Astrocyte (in vitro differentiated cells and primary cell): ENCODE measurements at regions not wholly inside any gene's neighbourhood (a gene's known extent, or its start where the extent isn't known, plus 50 kb on each side); places are given as distances from the start of the nearest gene placed in this dataset.

Source experiments
- DNase-seq: peaks from one replicate; pipeline ENCODE4 v3.0.0-alpha.2; 2010; ENCODE audit warnings: low read depth
- FAIRE-seq: peaks from 2 replicates; lab custom pipeline; 2011; peaks lifted over from hg19 to GRCh38; lab: Jason Lieb, UNC
- H2AFZ ChIP-seq: 2 replicates; pipeline ENCODE4 v1.6.0; 2012; ENCODE audit warnings: low read depth, low read length, inconsistent platforms
- H3K27ac ChIP-seq: 2 replicates; pipeline ENCODE4 v1.5.1; 2011; ENCODE audit warnings: low read depth, low read length, inconsistent platforms
- H3K27me3 ChIP-seq: 2 replicates; pipeline ENCODE4 v1.6.0; 2011; ENCODE audit warnings: low read length, inconsistent platforms; ENCODE audit not compliant: insufficient read depth
- H3K36me3 ChIP-seq: 2 replicates; pipeline ENCODE4 v1.5.1; 2011; ENCODE audit warnings: low read length, inconsistent platforms; ENCODE audit not compliant: insufficient read depth
- H3K4me1 ChIP-seq: 2 replicates; pipeline ENCODE4 v1.5.1; 2011; ENCODE audit warnings: low read length, inconsistent platforms; ENCODE audit not compliant: insufficient read depth
- H3K4me2 ChIP-seq: 2 replicates; pipeline ENCODE4 v1.6.0; 2012; ENCODE audit warnings: low read length, inconsistent platforms
- H3K4me3 ChIP-seq: 2 replicates; pipeline ENCODE4 v1.5.1; 2011; ENCODE audit warnings: low read depth, mild to moderate bottlenecking, low read length, inconsistent platforms; ENCODE audit not compliant: insufficient read depth
- H3K79me2 ChIP-seq: 2 replicates; pipeline ENCODE4 v1.6.0; 2012; ENCODE audit warnings: mild to moderate bottlenecking, low read length, inconsistent platforms; ENCODE audit not compliant: insufficient read depth
- H3K9ac ChIP-seq: 2 replicates; pipeline ENCODE4 v1.6.0; 2012; ENCODE audit warnings: mild to moderate bottlenecking, low read length, inconsistent platforms
- H3K9me3 ChIP-seq: 2 replicates; pipeline ENCODE4 v1.5.1; 2012; ENCODE audit warnings: low read depth, mild to moderate bottlenecking, low read length, inconsistent platforms; ENCODE audit not compliant: insufficient read depth
- H4K20me1 ChIP-seq: 2 replicates; pipeline ENCODE4 v1.6.0; 2012; ENCODE audit warnings: low read length, inconsistent platforms; ENCODE audit not compliant: insufficient read depth
- H3K27ac Mint-ChIP-seq: one replicate; pipeline ENCODE4 v1.8.0; 2021; ENCODE audit warnings: mild to moderate bottlenecking, mixed read lengths; ENCODE audit not compliant: unreplicated experiment
- H3K27me3 Mint-ChIP-seq: one replicate; pipeline ENCODE4 v1.8.0; 2021; ENCODE audit warnings: low read depth, mixed read lengths; ENCODE audit not compliant: unreplicated experiment
- H3K36me3 Mint-ChIP-seq: one replicate; pipeline ENCODE4 v1.8.0; 2021; ENCODE audit warnings: low read depth, mixed read lengths; ENCODE audit not compliant: unreplicated experiment
- H3K4me1 Mint-ChIP-seq: one replicate; pipeline ENCODE4 v1.8.0; 2021; ENCODE audit warnings: low read depth, mixed read lengths; ENCODE audit not compliant: unreplicated experiment
- H3K4me3 Mint-ChIP-seq: one replicate; pipeline ENCODE4 v1.8.0; 2021; ENCODE audit warnings: mild to moderate bottlenecking, moderate library complexity, mixed read lengths; ENCODE audit not compliant: unreplicated experiment
- H3K9me3 Mint-ChIP-seq: one replicate; pipeline ENCODE4 v1.8.0; 2021; ENCODE audit warnings: mild to moderate bottlenecking, mixed read lengths; ENCODE audit not compliant: unreplicated experiment
- EZH2 ChIP-seq: IDR thresholded peaks from 2 replicates; pipeline ENCODE4 v1.6.1; 2012; ENCODE audit warnings: mild to moderate bottlenecking, low read length, inconsistent platforms; ENCODE audit not compliant: insufficient read depth
- TF ChIP-seq, protein P1 (sequence below): IDR thresholded peaks from 2 replicates; pipeline ENCODE4 v1.5.1; 2011; ENCODE audit warnings: low read depth, mild to moderate bottlenecking, inconsistent platforms, low read length, moderate library complexity; ENCODE audit not compliant: insufficient read depth

DNA sequence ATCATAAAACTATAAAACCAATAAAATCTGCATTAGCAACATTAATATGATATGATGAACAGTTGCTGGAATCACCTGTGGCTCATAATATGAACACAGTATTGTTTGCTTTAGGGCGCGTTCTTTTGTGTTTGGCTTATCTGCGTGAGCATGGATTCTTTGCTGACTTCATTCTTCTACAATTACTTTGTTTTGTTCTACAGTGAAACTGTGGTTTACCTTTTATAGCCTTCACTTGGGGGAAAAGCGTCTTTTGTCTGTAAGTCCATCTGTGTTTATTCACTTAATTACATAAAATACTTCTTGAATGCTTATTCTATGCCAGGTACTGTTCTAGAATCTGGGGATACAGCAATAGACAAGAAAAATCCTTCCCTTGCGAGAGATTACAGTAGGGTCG, 74.0 kb upstream of the SEC11C start:
- Histone ChIP-seq H3K4me1 (peaks cover 5% of the 10 kb centered on the region), H4K20me1 (no peaks in the 10 kb centered on the region), H3K27ac (no peak overlapping the region), H3K79me2 (no peaks in the 10 kb centered on the region), H3K4me2 (no peak overlapping the region), H2AFZ (no peak overlapping the region), H3K9me3 (no peaks in the 10 kb centered on the region), H3K4me3 (no peak overlapping the region), H3K27me3 (no peaks in the 10 kb centered on the region), H3K9ac (no peak overlapping the region), H3K36me3 (no peaks in the 10 kb centered on the region)
- TF ChIP-seq, protein P1, sequence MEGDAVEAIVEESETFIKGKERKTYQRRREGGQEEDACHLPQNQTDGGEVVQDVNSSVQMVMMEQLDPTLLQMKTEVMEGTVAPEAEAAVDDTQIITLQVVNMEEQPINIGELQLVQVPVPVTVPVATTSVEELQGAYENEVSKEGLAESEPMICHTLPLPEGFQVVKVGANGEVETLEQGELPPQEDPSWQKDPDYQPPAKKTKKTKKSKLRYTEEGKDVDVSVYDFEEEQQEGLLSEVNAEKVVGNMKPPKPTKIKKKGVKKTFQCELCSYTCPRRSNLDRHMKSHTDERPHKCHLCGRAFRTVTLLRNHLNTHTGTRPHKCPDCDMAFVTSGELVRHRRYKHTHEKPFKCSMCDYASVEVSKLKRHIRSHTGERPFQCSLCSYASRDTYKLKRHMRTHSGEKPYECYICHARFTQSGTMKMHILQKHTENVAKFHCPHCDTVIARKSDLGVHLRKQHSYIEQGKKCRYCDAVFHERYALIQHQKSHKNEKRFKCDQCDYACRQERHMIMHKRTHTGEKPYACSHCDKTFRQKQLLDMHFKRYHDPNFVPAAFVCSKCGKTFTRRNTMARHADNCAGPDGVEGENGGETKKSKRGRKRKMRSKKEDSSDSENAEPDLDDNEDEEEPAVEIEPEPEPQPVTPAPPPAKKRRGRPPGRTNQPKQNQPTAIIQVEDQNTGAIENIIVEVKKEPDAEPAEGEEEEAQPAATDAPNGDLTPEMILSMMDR, result no peak
- no peak for TF ChIP-seq EZH2
- Mint-ChIP-seq H3K4me1 (peaks cover 8% of the 10 kb centered on the region), H3K36me3 (no peaks in the 10 kb centered on the region), H3K4me3 (no peak overlapping the region), H3K27ac (no peak overlapping the region), H3K27me3 (peaks cover 5% of the 10 kb centered on the region), H3K9me3 (no peaks in the 10 kb centered on the region)
- FAIRE-seq, result no peak
- DNase-seq, result no peak

DNA sequence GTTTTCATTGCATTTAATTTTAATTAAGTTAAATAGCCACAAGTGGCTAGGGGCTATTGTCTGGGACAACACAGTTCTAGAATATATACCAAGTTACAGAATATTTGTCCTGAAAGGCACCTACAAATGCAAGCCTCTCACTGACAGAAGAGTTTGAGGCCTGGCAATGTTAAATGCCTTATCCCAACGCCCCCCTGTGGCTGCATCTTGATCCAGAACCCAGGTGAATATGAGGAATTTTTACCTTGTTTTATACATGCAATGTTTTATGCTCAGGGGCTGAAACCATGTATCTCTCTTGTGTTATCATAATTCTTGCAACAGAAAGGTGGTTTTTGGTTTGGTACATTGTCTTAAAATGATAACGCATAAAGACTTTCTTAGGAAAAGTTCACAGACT, 71.8 kb upstream of the SEC11C start:
- Mint-ChIP-seq H3K4me1 (peaks cover 8% of the 10 kb centered on the region), H3K27me3 (peaks cover 5% of the 10 kb centered on the region), H3K4me3 (no peak overlapping the region), H3K36me3 (no peaks in the 10 kb centered on the region), H3K27ac (no peak overlapping the region), H3K9me3 (no peaks in the 10 kb centered on the region)
- Histone ChIP-seq H3K27me3 (no peaks in the 10 kb centered on the region), H3K9me3 (no peaks in the 10 kb centered on the region), H3K4me1 (peaks cover 5% of the 10 kb centered on the region), H3K9ac (no peak overlapping the region), H2AFZ (no peak overlapping the region), H3K36me3 (no peaks in the 10 kb centered on the region), H3K4me3 (no peak overlapping the region), H3K4me2 (no peak overlapping the region), H4K20me1 (no peaks in the 10 kb centered on the region), H3K79me2 (no peaks in the 10 kb centered on the region), H3K27ac (no peak overlapping the region)
- DNase-seq, result no peak
- TF ChIP-seq EZH2, result no peak
- TF ChIP-seq, protein P1, result peak; percentile 67
- FAIRE-seq, result no peak

DNA sequence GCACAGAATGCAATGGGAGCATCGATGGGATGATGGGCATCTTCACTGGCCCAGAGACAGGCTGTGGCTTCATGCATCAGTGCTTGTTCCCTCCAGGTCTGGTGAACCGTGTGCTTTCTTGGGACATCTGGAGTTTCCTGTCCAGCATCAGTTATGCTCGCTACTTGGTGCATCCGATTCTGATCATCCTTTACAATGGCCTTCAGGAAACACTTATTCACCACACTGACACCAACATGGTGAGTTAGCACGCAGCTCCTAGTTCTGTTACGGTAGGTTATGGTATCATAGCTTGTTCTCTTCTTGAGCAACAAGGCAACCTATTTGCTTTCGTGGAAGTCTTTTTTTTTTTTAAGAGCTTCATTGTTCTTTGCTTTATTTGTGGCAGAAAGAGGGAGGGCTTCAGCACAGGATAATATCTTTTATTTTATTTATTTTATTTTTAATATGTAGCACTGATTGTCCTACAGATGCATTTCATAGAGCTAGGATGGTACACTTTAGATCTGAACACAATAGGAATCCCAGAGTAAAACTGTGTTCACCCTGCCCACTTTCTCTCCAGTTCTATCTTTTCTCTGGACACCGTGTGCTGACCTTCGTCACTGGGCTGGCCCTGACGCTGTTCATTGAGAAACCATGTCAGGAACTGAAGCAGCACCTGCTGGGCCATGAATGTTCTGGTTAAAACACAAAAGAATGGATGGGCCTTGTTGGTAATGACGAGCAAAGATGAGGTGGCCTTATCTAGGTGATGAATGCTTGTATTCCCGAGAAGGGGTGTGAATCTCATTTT, 71.2 kb upstream of the SEC11C start:
- FAIRE-seq, result no peak
- no peak overlapping the region for H3K27ac Mint-ChIP-seq
- no peaks in the 10 kb centered on the region for H3K9me3 Mint-ChIP-seq
- H4K20me1 ChIP-seq, result no peaks in the 10 kb centered on the region
- no peak overlapping the region for H3K4me3 ChIP-seq
- TF ChIP-seq, protein P1, result no peak
- no peak for TF ChIP-seq EZH2
- H3K79me2 ChIP-seq, result no peaks in the 10 kb centered on the region
- no peak for DNase-seq
- no peak overlapping the region for H3K4me2 ChIP-seq
- H3K27ac ChIP-seq, result no peak overlapping the region
- peaks cover 2% of the 10 kb centered on the region for H3K27me3 Mint-ChIP-seq
- H3K9ac ChIP-seq, result no peak overlapping the region
- H3K27me3 ChIP-seq, result no peaks in the 10 kb centered on the region
- peaks cover 6% of the 10 kb centered on the region for H3K4me1 Mint-ChIP-seq
- H3K4me1 ChIP-seq, result peaks cover 5% of the 10 kb centered on the region
- no peak overlapping the region for H3K4me3 Mint-ChIP-seq
- H3K36me3 Mint-ChIP-seq, result no peaks in the 10 kb centered on the region
- H2AFZ ChIP-seq, result no peak overlapping the region
- H3K36me3 ChIP-seq, result no peaks in the 10 kb centered on the region
- H3K9me3 ChIP-seq, result no peaks in the 10 kb centered on the region
